SK-N-MC (cell line): ENCODE measurements at regions not wholly inside any gene's neighbourhood (a gene's known extent, or its start where the extent isn't known, plus 50 kb on each side); places are given as distances from the start of the nearest gene placed in this dataset.

Experiments used
- DNase-seq: peaks from one replicate; pipeline ENCODE4 v3.0.0-alpha.2; 2011; ENCODE audit warnings: low read depth, low spot score
- H3K27ac ChIP-seq: fragments of 200-600 bp; sonication (generic); 2 replicates; pipeline ENCODE4 v1.5.1; 2016; ENCODE audit warnings: mixed run types
- H3K36me3 ChIP-seq: fragments of 200-600 bp; sonication (generic); 2 replicates; pipeline ENCODE4 v1.6.1; 2017; ENCODE audit warnings: antibody characterized with exemption, low read length, mixed read lengths; ENCODE audit not compliant: insufficient read depth
- H3K4me3 ChIP-seq: fragments of 200-600 bp; sonication (generic); 2 replicates; pipeline ENCODE4 v1.5.1; 2016
- H3K9ac ChIP-seq: fragments of 200-600 bp; sonication (generic); 2 replicates; pipeline ENCODE4 v1.8.0; 2017; ENCODE audit warnings: mixed run types, mixed read lengths; ENCODE audit not compliant: insufficient read length
- H3K9me3 ChIP-seq: fragments of 200-600 bp; sonication (generic); 2 replicates; pipeline ENCODE4 v1.6.1; 2017; ENCODE audit warnings: low read depth, mild to moderate bottlenecking, antibody characterized with exemption, low read length, moderate library complexity, mixed read lengths
- EZH2 ChIP-seq: fragments of 200-600 bp; sonication (generic); IDR thresholded peaks from one replicate; pipeline ENCODE4 v1.6.1; 2017; ENCODE audit warnings: antibody characterized with exemption
- FOXP2 ChIP-seq: optimal IDR thresholded peaks from 2 replicates; pipeline ENCODE3; 2011; ENCODE audit warnings: mild to moderate bottlenecking, moderate library complexity; ENCODE audit not compliant: insufficient read depth; ENCODE audit errors: extremely low read length, control extremely low read depth
- POLR2AphosphoS5 ChIP-seq: IDR thresholded peaks from 2 replicates; pipeline ENCODE4 v1.6.1; 2012; ENCODE audit warnings: mild to moderate bottlenecking, low read depth, low read length, borderline replicate concordance

DNA sequence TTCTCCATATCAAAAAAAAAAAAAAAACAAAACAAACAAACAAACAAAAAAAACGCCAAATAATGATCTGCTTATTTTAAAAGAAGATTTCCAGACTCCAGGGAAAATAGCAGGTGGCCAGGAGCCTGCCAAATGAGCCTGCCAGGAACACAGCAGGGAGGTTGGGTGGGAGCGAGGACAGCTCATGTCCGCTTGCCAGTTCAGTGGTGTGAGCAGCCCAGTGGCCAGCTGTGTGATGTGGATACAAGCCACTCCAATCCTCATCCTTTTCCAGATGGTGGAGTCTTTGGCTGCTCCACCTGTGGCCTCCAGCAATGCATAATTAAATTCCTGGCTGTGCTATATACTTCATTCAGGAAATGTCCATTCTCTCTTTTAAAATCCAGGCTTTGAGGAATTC, 1025.1 kb upstream of the C9orf72 start:
- no peak overlapping the region for H3K4me3 ChIP-seq
- H3K27ac ChIP-seq: no peak overlapping the region
- DNase-seq: no peak
- TF ChIP-seq EZH2 (no peak), POLR2AphosphoS5 (no peak), FOXP2 (no peak)
- H3K36me3 ChIP-seq: no peaks in the 10 kb centered on the region
- no peaks in the 10 kb centered on the region for H3K9me3 ChIP-seq
- no peak overlapping the region for H3K9ac ChIP-seq

DNA sequence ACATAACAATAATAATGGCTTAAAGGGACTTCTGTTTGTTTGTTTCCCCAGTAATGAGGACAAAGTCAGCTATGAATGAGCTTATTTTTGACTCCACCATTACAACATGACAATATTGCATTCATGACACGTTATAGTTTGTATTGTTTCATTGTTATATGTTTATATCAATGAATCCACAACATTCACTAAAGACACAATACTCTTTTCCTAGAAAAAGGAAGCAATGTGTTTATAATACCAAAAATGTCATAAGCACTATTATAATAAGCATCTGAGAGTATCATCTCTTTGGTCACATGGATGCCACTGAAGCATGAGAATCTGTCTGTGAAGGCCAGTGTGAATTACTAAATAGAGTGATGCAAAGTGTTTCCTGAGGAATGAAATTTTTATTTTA, 1026.9 kb upstream of the C9orf72 start:
- Histone ChIP-seq H3K36me3 (no peaks in the 10 kb centered on the region), H3K9me3 (no peaks in the 10 kb centered on the region), H3K9ac (no peak overlapping the region), H3K27ac (no peak overlapping the region), H3K4me3 (no peak overlapping the region)
- no peak for DNase-seq
- TF ChIP-seq EZH2 (no peak), POLR2AphosphoS5 (no peak), FOXP2 (no peak)

DNA sequence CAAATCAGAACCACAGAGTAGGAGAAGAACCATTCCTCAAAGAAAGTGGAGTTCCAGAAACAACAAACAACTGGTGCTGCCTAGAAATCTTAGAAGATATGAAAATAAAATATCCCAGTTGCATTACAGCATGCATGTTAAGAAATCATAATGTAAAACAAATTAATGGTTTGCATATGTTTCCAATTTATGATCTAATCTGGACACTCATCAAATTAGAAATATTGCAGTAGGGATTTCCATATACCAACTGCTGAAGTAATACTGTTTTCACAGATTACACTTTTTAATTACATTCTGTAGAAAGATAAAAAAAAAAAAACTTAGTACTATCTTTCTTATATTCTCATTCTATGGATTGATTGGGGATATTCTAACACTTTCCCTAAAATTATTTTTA, 1034.6 kb upstream of the C9orf72 start:
- no peak for DNase-seq
- H3K4me3 ChIP-seq: no peak overlapping the region
- no peaks in the 10 kb centered on the region for H3K36me3 ChIP-seq
- H3K9me3 ChIP-seq: no peaks in the 10 kb centered on the region
- TF ChIP-seq EZH2 (no peak), POLR2AphosphoS5 (no peak), FOXP2 (no peak)
- no peak overlapping the region for H3K9ac ChIP-seq
- no peak overlapping the region for H3K27ac ChIP-seq

DNA sequence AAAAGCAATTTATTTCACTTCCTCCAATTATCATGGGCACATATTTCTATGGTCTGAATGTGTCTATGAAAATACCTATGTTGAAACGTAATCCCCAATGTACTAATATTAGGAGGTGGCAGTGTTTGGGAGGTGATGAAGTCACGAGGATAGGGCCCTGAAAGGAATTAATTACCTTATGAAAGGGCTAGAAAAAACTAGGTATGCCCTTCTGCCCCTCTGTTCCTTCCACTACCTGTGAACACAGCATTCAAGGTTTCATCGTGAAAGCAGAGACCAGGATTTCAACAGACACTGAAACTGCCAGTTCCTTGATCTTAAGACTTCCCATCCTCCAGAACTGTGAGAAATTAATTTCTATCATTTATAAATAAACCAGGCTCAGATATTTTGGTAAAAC, 1037.1 kb upstream of the C9orf72 start:
- H3K36me3 ChIP-seq: no peaks in the 10 kb centered on the region
- DNase-seq: no peak
- TF ChIP-seq FOXP2: no peak
- TF ChIP-seq POLR2AphosphoS5: no peak
- no peak for TF ChIP-seq EZH2
- H3K4me3 ChIP-seq: no peak overlapping the region
- H3K9me3 ChIP-seq: no peaks in the 10 kb centered on the region
- no peak overlapping the region for H3K9ac ChIP-seq
- H3K27ac ChIP-seq: no peak overlapping the region

DNA sequence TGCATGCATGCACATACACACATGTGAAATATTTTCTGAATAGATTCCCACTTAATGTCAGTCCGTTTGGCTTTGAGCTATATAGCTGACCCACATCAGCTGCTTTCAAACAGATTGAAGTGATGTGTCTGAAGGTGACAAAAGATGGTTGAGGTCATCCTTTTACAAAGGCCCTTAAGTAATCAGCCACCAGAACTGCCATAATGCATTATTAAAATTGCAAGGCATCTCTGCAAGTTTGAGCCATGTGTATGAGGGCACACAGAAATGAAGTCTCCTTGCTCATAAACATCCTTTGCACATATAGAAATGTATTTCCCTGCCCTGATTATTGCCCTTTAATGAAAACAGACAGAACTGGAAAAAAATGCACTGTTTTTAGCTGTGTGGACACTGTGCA, 1043.0 kb upstream of the C9orf72 start:
- Histone ChIP-seq H3K9me3 (no peaks in the 10 kb centered on the region), H3K4me3 (no peak overlapping the region), H3K36me3 (no peaks in the 10 kb centered on the region), H3K27ac (no peak overlapping the region), H3K9ac (no peak overlapping the region)
- DNase-seq: no peak
- TF ChIP-seq EZH2 (no peak), FOXP2 (no peak)

DNA sequence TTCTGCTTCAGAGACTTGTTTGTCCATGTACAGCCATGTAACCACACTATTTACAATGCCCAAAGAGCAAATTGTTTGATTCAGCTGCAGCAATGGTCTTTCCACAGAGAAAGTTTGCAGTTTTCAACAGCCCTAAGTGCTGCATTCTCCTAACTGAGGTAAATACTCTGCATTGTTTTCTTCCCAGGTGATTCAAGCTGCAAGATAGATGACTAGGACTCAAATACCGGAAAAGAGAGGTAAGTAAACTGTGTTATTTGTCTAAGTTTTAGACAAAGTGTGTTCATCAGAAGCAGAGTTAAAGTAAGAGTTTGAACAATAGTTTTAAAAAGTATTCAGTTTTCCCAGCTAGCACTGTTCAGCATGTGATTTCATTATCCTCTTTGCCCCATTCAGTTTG, 1046.7 kb upstream of the C9orf72 start:
- Histone ChIP-seq H3K36me3 (no peaks in the 10 kb centered on the region), H3K4me3 (no peak overlapping the region), H3K27ac (no peak overlapping the region), H3K9me3 (no peaks in the 10 kb centered on the region), H3K9ac (no peak overlapping the region)
- TF ChIP-seq POLR2AphosphoS5 (no peak), EZH2 (no peak), FOXP2 (no peak)
- DNase-seq: no peak

DNA sequence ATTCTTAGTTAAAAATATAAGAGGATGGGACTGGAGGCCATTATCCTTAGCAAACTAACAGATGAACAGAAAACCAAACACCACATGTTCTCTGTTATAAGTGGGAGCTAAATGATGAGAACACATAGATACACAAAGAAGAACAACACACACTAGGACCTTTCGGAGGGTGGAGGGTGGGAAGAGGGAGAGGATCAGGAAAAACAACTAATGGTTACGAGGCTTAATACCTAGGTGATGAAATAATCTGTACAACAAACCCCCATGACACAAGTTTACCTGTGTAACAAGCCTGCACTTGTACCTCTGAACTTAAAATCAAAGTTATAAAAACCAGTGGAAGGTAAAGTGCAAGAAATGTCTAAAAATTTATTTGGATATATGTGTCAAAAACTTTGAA, 1047.4 kb upstream of the C9orf72 start:
- Histone ChIP-seq H3K9me3 (no peaks in the 10 kb centered on the region), H3K27ac (no peak overlapping the region), H3K9ac (no peak overlapping the region), H3K4me3 (no peak overlapping the region), H3K36me3 (no peaks in the 10 kb centered on the region)
- TF ChIP-seq FOXP2 (no peak), EZH2 (no peak), POLR2AphosphoS5 (no peak)
- no peak for DNase-seq

DNA sequence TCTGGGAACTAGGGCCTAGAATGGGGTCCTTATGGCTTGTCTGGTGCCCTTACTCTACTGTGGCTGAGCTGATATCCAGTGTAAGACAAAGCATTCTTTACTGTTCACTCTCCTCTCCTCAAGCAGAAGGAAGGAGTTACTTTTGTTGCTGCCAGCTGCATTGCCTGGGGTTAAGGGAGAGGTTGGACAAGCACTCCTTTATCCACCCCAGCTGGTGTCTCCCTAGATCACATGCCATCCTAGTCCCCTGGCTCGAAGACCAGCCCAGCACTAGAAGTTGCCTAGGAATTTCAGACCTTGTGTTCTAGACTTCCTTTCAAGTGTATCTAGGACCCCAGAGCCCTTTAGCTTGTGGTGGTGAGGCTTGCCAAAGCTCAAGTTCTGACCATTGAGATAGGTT, 1051.5 kb upstream of the C9orf72 start:
- H3K9me3 ChIP-seq: no peaks in the 10 kb centered on the region
- no peak for TF ChIP-seq EZH2
- no peak for TF ChIP-seq FOXP2
- no peak for TF ChIP-seq POLR2AphosphoS5
- DNase-seq: no peak
- no peaks in the 10 kb centered on the region for H3K36me3 ChIP-seq
- H3K4me3 ChIP-seq: no peak overlapping the region
- H3K27ac ChIP-seq: no peak overlapping the region
- no peak overlapping the region for H3K9ac ChIP-seq

DNA sequence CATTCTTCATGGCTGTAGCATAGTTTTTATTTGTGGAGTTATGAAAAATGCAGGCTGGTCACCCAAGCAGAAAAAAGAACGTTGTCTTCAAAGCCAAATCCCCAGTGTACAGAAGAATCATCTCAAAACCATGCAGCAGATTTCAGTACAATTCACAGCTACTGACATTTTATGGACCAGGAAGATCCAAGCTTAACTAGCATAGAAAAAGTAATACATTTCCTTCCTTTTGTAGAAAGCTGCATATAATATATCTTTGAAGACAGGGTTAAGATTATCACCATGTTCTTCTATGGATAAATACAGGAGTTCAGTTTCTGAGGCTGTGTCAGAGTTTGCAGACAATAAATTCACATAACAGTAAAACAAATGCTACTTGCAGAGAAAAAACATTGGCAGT, 1054.8 kb upstream of the C9orf72 start:
- no peak overlapping the region for H3K9ac ChIP-seq
- no peaks in the 10 kb centered on the region for H3K9me3 ChIP-seq
- no peak overlapping the region for H3K4me3 ChIP-seq
- H3K36me3 ChIP-seq: no peaks in the 10 kb centered on the region
- TF ChIP-seq EZH2 (no peak), POLR2AphosphoS5 (no peak), FOXP2 (no peak)
- H3K27ac ChIP-seq: no peak overlapping the region
- no peak for DNase-seq

DNA sequence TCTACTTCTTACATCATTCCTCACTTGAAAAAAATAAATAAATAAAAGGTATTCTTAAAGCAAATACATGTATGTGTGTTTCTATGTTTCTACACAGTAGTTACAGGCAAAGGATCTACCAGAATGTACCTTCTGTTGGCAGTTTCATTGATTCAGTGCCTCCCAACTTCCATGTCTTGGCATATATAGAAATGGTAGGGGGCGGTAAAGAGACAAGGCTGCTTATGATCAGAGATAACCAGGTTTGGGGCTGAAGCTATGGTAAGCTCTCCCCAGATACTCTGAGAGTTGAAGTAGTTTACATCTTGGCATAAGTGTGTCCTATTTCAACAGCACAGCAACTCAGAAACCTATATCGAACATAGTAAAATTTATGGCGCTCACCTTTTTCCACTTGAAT, 1075.4 kb upstream of the C9orf72 start:
- no peak overlapping the region for H3K9ac ChIP-seq
- H3K9me3 ChIP-seq: no peaks in the 10 kb centered on the region
- no peak overlapping the region for H3K27ac ChIP-seq
- TF ChIP-seq FOXP2 (no peak), POLR2AphosphoS5 (no peak), EZH2 (no peak)
- H3K4me3 ChIP-seq: no peak overlapping the region
- no peaks in the 10 kb centered on the region for H3K36me3 ChIP-seq
- DNase-seq: no peak
